ENCODE measurements at regions not wholly inside any gene's neighbourhood (a gene's known extent, or its start where the extent isn't known, plus 50 kb on each side); places are given as distances from the start of the nearest gene placed in this dataset.

DNA sequence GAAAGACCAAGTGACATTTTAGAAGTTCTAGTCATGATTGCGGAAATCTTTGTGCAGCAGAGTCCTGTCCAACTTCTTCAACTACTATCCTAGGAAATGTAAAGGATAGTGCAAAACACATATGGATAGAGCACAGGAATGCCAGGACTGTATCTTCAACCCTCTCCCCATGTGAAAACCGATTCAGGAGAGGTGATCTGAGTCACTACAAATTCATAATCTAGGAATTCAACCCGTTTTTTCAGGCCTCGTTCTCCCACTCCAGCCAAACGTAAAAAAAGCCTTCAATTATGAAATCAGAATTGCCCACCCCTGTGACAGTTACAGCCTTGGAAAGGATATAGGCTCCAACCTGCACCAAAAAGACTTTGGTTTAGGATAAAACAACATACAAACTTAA is 52.9 kb upstream of the RGS1 start:
- DNase-seq (ENCODE audit: low spot score) = no peak

DNA sequence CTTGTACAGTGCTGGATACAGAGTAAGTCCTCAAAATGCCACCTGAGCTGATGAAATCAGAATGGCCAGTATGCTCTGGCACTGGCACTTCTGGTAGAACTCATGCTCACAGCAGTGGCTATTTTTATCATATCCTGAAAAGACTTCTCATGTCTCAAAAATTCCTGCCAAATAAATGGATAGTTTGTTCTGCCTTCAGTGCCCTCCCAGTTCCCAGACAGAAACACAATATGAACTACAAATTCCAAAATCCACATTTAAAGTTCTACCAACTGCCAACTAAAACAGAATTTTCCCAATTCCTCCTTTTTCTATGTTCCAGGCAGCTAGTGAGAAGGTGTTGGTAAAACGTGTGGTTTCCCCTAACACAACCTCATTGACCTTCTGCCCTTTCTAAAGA is 51.4 kb upstream of the RGS1 start:
- no peak for DNase-seq (ENCODE audit: low spot score)

Data from activated CD4-positive, alpha-beta T cell treated with anti-CD3 and anti-CD28 coated beads, Interleukin-2, Interleukin-4, amounts not matched to agents 100 ng/mL and 50 ng/mL, durations not matched to agents 16 hours and 8 hours (primary cell).